ENCODE measurements at regions not wholly inside any gene's neighbourhood (a gene's known extent, or its start where the extent isn't known, plus 50 kb on each side); places are given as distances from the start of the nearest gene placed in this dataset.

DNA sequence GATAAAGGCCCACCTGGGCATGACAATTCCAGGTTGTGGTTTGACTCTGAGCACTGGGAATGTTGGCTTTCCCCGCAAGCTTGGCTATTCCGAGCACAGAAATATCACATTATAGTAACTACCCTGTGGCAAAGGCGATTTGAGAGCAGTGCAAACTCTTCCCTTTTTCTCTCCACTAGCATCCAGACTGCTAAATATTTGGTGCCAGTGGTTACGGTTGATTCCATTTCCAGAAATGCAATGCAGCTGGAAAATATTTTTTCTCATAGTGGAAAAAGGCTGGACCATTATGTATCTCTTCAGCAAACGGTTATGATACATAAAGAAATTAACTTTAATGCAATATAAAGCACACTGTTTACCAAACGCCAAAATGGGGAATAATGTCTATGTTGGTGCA, 158.0 kb downstream of the ENC1 start:
- H3K27me3 ChIP-seq (replicated peaks in 1 of 4; ENCODE audit: control insufficient read depth in 3 of 4, extremely low read depth in 1 of 4, insufficient read depth in 3 of 4, low read length in 3 of 4) = no peaks in the 10 kb centered on the region
- no peak overlapping the region for H3K4ac ChIP-seq (replicated peaks; ENCODE audit: insufficient read length, low read depth, low read length)
- no peak overlapping the region for H3K14ac ChIP-seq (ENCODE audit: insufficient read length)
- H3K79me1 ChIP-seq (ENCODE audit: low read depth, low read length) = no peaks in the 10 kb centered on the region
- H3K18ac ChIP-seq (ENCODE audit: extremely low read depth, low read length) = peak overlapping the region; percentile 35; the same call in 1 of the 2 replicates
- no peaks in the 10 kb centered on the region for H3K23me2 ChIP-seq (ENCODE audit: low read depth, low read length)
- H2AK5ac ChIP-seq (ENCODE audit: low read depth, low read length) = no peak overlapping the region
- H2BK120ac ChIP-seq (replicated peaks; ENCODE audit: low read depth, low read length) = peak overlapping the region; percentile 24
- no peak overlapping the region for H3K9ac ChIP-seq (replicated peaks in 1 of 4; ENCODE audit: extremely low read depth in 1 of 4, low read depth in 3 of 4, low read length in 3 of 4)
- H3K4me3 ChIP-seq (ENCODE audit: extremely low read depth in 1 of 4, insufficient read depth in 2 of 4, low read depth in 3 of 4, low read length in 4 of 4) = no peak overlapping the region
- no peak overlapping the region for H4K5ac ChIP-seq (ENCODE audit: insufficient read length, low read depth, low read length)
- H2BK5ac ChIP-seq (ENCODE audit: low read depth, low read length) = no peak overlapping the region
- H2BK20ac ChIP-seq (ENCODE audit: low read length) = no peak overlapping the region
- H2BK12ac ChIP-seq (ENCODE audit: low read depth, low read length) = no peak overlapping the region; the same call in 1 of the 2 replicates
- no peak for FAIRE-seq
- 76% methylated on average over 6 of the region's 6 CpGs; no CpG with 5 or more reads in 1 of the 2 experiments for WGBS, 2 experiments (ENCODE audit: extremely low coverage in 1 of 2, insufficient coverage in 1 of 2, insufficient read length in 1 of 2, insufficient replicate concordance in 2 of 2, low coverage in 1 of 2, low lambda C conversion rate in 2 of 2, missing lambda C conversion rate in 1 of 2)
- ChIA-PET POLR2A (ENCODE audit: partially characterized antibody) (interaction anchor here (1.1 kb wide), 1 partner anchor 18 kb away, joined by 4 read pairs; no protein-coding TSS in a partner anchor), CTCF (ENCODE audit: partially characterized antibody) (interaction anchor here (1.5 kb wide), 1 partner anchor 17 kb away, joined by 3 read pairs; no protein-coding TSS in a partner anchor)
- H3K79me2 ChIP-seq (ENCODE audit: control insufficient read depth in 1 of 2, insufficient read depth in 2 of 2, low read length in 2 of 2) = no peaks in the 10 kb centered on the region
- no peak overlapping the region for H3K27ac ChIP-seq (ENCODE audit: low read depth, low read length)
- peak overlapping the region; percentile 41 for H4K91ac ChIP-seq (replicated peaks; ENCODE audit: insufficient read length, low read length)
- no peak overlapping the region for H3K56ac ChIP-seq (replicated peaks; ENCODE audit: insufficient read length, low read depth, low read length)
- no peaks in the 10 kb centered on the region for H3K9me3 ChIP-seq (ENCODE audit: insufficient read depth in 2 of 2, low read depth in 1 of 2, low read length in 1 of 2)
- no peak for DNase-seq (ENCODE audit: low read depth in 1 of 2, low spot score in 2 of 2)
- H3K23ac ChIP-seq (ENCODE audit: insufficient read length) = no peak overlapping the region
- H4K20me1 ChIP-seq (replicated peaks in 1 of 2; ENCODE audit: control insufficient read depth in 1 of 2, insufficient read depth in 2 of 2, low read length in 2 of 2) = no peaks in the 10 kb centered on the region
- no peak overlapping the region for H2AFZ ChIP-seq (ENCODE audit: low read length)
- no peak overlapping the region for H4K8ac ChIP-seq (ENCODE audit: extremely low read depth, insufficient read depth, low read length)
- TF ChIP-seq, protein P1, sequence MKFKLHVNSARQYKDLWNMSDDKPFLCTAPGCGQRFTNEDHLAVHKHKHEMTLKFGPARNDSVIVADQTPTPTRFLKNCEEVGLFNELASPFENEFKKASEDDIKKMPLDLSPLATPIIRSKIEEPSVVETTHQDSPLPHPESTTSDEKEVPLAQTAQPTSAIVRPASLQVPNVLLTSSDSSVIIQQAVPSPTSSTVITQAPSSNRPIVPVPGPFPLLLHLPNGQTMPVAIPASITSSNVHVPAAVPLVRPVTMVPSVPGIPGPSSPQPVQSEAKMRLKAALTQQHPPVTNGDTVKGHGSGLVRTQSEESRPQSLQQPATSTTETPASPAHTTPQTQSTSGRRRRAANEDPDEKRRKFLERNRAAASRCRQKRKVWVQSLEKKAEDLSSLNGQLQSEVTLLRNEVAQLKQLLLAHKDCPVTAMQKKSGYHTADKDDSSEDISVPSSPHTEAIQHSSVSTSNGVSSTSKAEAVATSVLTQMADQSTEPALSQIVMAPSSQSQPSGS (IDR thresholded peaks at IDR 0.05; ENCODE audit: low read length) = no peak
- no peak for TF ChIP-seq GABPA (IDR thresholded peaks at IDR 0.05; ENCODE audit: borderline replicate concordance, insufficient read depth, low read length)
- no peak for TF ChIP-seq TCF12 (IDR thresholded peaks at IDR 0.05; ENCODE audit: low read depth, low read length)
- TF ChIP-seq CHD2 (IDR thresholded peaks at IDR 0.05; ENCODE audit: low read length) = no peak
- TF ChIP-seq ZNF274 (IDR thresholded peaks at IDR 0.05; ENCODE audit: borderline replicate concordance, extremely low read depth, low read length) = no peak
- TF ChIP-seq SIX5 (IDR thresholded peaks at IDR 0.05; ENCODE audit: low read depth, low read length) = no peak
- TF ChIP-seq RAD21 (IDR thresholded peaks at IDR 0.05 in 1 of 2, conservative IDR thresholded peaks at IDR 0.05 in 1 of 2; ENCODE audit: low read depth in 2 of 2, low read length in 2 of 2) = no peak
- TF ChIP-seq CREB1 (IDR thresholded peaks at IDR 0.05) = no peak
- H3K36me3 ChIP-seq (ENCODE audit: control insufficient read depth in 2 of 4, insufficient read depth in 4 of 4, low read length in 3 of 4) = no peaks in the 10 kb centered on the region
- H3K4me1 ChIP-seq (replicated peaks in 1 of 4; ENCODE audit: control insufficient read depth in 3 of 4, insufficient read depth in 4 of 4, low read length in 3 of 4) = peaks cover 3 to 11% (median 6%) of the 10 kb centered on the region in 4 experiments; a peak in 3 of 7 replicates
- no peak overlapping the region for H2BK15ac ChIP-seq (ENCODE audit: low read length)
- H3K4me2 ChIP-seq (ENCODE audit: insufficient read depth in 1 of 2, low read depth in 2 of 2, low read length in 2 of 2) = no peak overlapping the region
